Activated naive CD4-positive, alpha-beta T cell treated with anti-CD3 and anti-CD28 coated beads, Interleukin-2, amount 50 U/mL, for 16 hours (primary cell): ENCODE measurements at regions not wholly inside any gene's neighbourhood (a gene's known extent, or its start where the extent isn't known, plus 50 kb on each side); places are given as distances from the start of the nearest gene placed in this dataset.

Experiments
- DNase-seq: peaks from one replicate; pipeline ENCODE4 v3.0.0-alpha.2; 2020

DNA sequence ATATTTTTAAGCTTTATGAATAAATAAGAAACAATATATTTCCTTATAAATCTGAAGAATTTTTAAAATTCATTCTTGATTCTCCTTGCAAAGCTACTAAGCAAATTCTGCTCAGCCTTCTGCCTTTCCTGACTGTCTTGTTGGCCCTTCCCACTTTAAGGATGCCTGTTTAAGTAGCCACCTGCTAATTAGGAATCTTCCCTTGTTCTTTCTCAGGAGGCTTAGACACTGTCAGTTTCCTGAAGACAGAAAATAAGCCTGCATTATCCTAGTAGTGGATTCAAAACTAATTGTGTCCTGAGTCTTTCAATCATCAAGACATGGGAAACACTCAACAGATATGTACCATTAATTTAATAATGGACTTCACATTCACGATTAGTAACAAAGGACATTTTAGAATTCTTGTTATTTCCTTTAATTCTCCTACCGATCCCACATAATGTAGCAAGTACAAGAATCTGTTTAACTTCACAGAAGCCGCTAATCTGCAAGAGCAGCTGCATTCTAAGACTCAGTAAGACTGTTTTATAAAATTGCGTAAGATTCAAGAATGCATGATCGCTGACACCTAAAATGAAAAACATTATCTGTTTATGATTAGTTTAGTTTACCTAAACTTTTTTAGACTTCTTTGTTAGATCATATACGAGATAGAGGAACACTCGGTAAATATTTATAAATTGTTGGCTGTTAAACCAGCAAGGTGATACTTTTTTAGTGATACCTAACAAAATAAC is 445.4 kb upstream of the DSEL start:
- no peak for DNase-seq

DNA sequence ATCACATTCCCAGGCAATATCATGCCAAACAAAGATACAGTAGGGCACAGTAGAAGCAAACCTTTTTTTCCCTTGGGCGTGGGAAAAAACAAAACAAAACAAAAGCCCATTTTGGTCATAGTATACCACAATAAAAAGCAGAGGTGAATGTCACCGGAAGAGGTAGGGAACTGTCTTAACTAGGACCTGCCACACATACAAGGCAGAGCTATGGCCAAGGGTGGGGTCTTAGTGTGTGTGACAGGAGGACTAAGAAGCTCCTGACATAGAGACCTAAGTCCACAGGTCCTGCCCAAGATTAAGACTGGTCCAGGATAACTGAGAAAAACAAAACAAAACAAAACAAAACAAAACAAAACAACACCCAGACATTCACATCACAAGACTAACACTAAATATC is 441.2 kb upstream of the DSEL start:
- DNase-seq, result no peak

DNA sequence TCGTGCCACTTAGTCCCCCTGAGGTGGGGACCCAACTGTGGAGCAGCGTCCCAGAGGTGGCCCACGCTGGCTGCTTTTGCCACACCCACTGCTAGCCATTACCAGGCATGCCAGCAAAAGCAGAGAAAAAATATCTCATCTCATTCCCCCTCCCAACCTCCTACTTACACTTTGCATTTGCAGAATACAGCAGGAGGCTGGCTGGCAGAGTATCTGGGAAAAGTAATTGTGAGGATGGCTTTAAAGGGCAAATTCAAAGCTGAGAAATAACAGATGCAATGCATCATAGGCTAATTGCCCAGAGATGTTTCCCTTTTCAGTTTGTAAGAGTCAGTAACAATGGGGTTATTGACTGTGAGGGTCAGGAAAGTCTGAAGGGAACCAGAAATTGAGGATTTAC is 438.1 kb upstream of the DSEL start:
- no peak for DNase-seq

DNA sequence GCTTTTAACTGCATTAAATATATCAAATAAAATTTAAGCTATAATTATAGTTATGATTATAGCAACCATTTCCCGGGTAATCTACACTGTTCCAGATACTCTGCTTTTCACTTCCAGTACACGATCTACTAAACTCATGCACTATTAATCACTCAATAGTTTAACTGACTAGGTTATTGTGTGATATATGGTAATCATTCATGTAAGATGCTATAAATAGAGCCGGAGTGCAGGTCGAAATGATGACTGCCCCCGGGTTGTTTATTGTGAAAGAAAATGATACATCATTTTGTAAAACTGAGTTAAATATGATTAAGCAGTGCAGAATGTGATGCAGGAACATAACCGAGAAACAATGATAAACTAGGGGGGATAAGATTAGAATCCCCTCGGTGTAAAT is 434.6 kb upstream of the DSEL start:
- DNase-seq, result no peak

DNA sequence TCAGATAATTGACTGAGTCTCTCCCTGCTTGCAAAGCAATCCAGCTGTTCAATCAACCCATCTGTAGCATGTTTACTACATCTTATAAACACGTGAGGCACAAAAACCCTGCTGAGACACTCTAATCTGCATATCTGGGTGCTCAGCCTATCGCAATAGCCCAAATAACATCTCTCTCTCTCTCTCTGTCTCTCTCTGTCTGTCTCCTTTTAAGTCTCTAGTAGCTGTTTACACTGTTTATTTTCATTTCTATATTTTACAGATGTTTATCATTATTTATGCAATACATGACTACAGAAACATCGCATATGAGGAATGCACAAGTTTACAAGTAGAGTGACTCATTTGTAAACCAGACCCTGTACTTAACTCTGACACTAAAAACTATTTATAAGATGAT is 422.1 kb upstream of the DSEL start:
- DNase-seq, result no peak

DNA sequence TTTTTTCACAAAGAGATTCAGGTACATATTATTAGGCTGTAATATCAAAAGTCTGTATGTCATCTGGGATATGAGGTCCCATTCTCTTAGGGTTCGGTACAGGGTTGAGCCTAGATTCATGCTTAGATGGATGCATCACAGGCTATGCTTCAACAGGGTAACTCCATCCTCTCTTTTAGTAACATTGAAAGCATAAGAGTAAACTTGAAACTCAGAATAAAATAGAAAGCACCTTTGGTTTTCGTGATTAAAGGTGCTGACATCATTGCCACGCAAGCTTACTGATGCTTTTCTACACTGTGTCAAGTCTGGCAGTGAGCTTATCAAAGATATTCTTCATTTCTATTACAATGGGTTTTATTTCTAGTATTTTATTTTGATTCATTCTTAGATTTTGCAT is 419.1 kb upstream of the DSEL start:
- no peak for DNase-seq

DNA sequence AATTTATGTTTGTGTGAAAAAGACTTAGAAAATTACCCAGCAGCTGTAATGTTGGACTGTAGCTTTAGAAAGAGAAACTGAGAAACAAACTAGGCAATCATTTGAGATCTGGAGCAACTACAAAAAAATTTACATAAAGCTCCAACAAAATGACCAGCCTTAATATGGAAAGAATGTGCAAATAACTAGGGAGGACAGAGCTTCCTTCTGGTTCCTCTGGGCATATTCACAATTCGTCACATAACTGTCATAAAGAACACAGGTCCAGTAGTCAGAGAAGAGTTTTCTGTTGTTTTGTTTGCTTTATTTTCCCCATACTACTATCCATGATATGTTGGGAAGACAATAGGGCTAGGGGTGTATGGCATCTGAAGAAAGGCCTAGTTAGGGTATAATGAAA is 416.8 kb upstream of the DSEL start:
- no peak for DNase-seq

DNA sequence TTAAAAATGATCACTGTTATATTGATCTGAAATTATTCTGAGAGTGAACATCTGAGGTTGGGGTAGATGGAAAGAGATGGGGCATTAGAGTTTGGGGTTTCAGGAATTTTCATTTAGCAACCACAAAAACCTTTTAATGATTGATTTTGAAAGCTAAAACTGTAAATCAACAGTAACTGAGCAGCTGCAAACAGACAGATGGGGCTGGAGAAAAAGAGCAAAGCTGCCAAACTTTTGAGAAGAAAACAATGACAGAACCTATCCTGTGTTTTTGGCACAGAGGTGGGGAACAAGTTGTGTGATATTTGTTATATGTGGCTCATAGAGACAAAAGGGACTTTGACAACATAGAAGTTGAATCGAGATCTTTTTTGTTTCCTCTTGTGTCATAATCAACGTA is 415.8 kb upstream of the DSEL start:
- no peak for DNase-seq

DNA sequence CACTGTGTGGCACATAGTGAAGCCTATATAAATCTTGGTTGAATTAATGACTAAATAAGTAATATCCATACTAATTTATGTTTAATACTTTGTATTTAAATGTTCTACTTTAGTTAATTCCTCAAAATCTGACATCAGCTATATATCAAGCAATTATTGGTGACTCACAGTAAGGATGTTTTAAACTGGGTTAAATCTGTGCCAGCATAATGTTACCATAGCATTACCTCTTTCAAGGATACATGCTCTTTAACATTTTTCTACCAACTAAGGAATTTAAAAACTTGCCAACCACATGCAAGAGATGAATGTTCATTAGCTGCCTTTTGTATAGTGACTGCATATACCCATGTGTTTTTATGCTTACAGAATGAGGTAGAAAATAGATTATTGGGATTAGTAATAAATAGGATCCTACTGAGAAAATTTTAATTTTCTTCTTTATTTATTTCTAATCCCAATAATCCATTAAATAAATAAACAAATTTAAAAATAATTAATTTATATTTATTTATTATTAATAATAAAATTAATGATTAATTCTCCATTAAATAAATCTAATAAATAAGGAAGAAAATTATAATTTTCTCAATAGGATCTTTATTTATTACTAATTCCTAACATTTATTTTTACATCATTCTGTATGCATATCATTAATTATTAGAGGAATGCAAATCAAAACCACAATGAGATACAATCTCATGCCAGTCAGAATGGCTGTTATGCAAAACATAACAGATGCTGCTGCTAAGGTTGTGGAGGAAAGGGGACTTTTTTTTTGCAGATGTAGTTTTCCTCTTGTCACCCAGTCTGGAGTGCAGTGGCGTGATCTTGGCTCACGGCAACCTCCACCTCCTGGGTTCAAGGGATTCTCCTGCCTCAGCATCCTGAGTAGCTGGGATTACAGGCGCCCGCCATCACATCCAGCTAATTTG is 410.7 kb upstream of the DSEL start:
- DNase-seq, result no peak

DNA sequence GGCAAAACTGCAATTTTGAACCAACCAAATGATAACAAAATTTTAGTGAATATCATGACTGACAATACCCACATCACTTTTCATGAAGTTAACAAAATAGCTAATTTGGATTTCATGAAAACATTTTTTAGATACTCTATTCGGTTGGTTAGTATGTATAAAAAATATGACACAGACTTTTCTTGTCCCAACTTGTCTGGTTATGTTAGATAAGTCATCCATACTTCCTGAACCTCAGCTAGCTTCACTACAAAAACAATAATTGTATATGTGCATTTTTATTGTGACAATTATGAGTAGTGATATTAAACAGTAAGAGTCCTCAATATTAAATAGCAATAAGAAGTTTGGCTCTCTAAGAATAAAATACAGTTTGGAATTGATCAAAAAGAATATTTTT is 408.1 kb upstream of the DSEL start:
- DNase-seq, result no peak

DNA sequence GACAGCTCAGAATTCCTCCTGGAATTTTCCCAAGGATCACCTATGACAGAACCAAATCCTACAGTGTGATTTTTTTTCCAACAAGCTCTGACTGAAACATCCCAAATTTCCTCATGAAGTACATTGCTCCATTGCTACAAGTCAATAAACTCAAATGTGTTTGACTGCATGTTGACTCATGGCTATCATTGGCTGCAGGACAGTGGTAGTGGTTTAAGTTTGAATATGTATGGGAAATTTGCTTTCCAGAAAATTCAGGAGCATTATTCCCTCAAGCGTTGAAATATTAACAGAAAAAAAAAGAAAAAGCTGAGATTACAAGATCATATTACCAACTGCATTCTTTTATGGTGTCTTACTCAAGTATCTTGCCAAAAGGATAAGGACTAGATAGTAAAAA is 402.8 kb upstream of the DSEL start:
- DNase-seq, result no peak

DNA sequence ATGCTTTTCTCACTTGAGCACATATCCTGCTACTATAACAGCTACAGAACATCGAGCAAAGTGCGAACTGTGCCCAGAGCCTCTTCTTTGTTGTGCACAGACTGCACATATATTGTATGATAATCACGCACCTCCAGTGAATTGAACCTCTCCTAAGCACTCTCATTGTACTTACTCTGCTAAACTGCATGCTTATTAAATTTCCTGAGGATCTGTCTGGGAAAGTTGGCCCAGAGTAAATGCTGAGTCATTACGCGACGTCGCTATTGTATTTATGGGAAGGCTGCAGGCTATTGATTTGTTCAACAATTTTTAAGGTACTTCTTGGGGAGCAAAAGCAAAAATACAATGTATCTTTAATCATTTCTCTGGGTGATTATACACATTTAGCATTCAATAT is 399.6 kb upstream of the DSEL start:
- no peak for DNase-seq

DNA sequence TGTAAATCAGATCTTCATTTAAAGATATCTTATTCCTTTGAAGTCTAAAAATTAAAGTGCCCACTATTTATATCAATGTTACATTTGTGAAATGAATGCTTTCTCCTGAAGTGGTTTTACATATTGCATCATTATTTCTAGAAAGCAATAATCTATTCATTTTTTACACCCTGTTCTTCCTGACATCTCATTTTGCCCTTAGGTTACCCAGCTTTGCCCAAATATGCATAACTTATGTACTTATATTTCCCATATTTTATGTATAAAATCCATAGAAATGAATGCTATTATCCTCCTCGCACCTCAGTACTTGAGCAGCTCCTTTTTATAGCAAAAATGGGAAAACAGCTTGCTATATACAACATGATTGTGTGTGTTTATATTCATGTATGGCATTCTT is 396.5 kb upstream of the DSEL start:
- no peak for DNase-seq

DNA sequence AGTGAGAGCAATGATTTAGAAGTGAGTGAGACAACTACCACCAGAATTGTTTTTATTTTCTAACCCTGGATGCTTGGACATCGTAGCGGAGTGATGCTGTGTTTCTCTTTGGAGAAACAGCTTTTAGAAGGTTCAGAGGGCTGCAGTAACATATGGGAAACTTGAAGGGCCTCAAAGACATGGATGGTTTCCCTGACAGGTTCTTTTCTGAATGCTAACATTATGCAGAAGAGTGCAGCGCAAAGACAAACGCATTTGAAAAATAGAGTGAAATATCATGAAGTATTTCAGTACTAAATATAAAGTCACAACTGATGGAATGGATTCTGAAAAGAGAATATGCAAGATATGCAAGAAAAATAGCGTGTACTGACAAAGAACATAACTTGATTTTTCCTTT is 385.1 kb upstream of the DSEL start:
- DNase-seq, result no peak

DNA sequence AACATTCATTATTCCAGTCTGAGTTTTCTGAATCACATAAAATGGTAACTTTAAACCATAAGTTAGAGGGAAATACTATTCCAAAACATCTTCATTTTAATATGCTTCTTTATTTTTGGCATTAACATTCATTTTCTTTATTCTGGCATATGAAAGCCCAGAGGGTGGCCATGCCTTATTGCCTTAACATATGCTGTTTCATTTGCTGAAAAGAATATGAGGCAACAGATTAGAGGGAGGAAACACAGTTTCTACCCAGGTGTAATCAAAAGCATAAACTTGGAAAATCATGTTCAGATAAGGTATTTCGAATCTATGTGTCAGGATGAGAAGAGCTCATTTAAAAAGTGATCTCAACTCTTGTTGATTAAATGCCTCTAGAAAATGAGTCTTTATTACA is 379.9 kb upstream of the DSEL start:
- no peak for DNase-seq

DNA sequence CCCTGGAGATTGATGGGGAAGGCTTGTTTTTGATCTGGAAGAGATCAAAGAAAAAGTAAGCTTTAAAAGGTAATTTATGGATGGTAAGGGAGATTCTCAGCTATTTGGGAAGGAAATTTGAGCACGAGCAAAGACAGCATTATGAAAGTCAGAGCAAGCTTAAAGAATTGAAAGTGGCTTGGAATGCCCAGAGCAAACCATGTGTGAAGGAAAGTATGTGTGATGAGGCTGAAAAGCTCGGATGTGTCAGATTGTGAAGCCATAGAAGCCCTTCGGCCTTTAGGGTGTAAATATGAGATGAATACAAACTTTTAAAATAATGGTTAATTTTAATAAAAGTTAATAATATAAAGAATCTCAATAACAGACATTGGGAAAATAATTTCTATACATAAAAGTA is 377.4 kb upstream of the DSEL start:
- no peak for DNase-seq

DNA sequence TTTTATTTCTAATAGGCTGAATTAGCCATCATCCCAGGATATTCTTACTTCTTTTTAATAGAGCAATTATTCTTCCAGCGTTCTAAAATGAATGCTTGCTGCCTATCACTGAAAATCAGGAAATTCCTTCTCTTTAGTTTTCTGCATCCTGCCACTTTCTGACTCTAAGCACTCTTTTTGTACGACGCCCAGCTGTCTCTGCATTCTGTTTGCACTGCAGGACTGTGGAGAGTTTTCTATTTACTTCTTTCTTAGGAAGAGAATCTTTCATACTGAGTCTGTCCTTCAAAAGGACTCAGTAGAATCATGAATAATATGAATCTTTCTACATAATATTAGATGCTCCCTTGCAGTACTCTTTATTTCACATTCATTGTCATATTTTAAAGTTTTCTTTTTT is 360.4 kb upstream of the DSEL start:
- DNase-seq, result no peak

DNA sequence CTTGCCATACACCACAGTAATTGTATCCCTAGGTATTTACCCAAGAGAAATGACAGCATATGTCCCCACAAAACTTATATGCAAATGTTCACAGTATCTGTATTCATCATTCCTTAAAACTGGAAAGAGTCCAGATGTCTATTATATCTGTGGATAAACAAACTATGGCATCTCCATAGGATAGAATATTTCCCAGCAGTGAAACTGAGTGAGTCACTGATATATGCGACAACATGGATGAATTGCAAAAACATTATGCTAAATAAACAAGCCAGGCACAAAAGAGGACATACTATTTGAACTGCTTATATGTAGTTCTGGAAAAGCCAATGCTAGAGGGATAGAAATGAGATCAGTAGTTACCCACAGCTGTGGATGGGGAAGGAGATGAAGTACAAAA is 359.4 kb upstream of the DSEL start:
- no peak for DNase-seq

DNA sequence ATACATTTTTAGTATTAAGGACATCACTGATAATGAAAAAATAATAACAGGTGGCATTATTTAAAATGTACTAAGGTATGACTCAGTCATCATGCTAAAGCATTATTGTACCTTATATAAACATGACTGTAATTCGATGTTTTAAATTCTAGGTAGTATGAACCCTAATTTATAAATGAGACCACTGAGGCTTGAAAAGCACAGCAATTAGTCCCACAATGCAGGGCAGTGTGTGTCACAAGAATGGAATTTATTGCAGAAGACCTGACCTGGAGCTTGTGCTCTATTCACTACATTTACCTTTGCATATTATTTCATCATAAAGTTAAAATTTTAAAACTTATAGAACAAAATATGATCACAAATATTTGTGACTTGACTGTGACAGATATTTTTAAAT is 358.5 kb upstream of the DSEL start:
- DNase-seq, result no peak

DNA sequence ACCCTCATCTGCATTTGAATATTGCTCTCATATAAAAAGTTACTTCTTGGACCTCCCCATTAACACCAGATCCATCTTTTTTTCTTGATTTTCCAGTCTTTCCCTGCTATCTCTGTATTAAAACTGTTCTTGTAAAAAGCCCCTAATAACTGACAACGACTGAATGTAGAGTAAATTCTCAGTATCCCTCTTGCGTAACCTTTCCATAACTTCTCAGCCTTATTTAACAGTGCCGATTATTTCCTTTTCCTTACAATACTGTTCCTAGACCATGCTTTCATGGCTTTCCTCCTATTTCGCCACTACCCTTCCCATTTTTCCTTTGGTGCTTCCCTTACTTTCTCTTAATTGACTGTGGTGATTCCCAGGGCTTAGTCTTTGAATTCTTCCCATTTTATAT is 348.9 kb upstream of the DSEL start:
- no peak for DNase-seq

DNA sequence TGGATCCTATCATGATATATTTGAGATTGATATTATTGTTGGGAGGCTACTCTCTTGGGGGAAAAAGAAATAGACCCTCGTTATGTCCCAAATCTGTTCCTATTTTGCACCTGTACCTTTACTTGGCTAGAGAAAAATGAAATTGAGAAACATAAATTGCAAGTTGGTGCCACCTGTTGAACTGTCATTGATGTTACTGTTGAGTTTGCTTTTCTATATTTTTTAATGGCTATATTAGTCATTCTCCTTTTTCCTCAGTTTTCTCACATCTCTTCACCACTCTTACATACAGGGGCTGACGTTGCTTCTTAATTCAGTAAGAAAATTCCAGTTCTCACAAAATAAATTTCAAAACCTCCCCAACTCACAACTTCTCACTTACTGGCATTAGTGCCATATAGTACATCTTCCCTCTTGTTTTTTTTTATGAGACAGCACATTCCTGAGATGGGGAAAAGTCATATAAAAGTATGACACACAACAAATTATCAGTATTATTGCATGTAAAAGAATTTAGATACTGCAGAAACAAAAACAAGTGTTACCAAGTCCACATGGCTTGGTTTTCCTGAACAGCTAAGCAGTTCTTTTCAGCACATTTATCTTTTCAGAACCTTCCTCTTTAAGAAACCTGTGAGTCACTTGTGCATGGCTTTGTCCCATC is 348.3 kb upstream of the DSEL start:
- no peak for DNase-seq

DNA sequence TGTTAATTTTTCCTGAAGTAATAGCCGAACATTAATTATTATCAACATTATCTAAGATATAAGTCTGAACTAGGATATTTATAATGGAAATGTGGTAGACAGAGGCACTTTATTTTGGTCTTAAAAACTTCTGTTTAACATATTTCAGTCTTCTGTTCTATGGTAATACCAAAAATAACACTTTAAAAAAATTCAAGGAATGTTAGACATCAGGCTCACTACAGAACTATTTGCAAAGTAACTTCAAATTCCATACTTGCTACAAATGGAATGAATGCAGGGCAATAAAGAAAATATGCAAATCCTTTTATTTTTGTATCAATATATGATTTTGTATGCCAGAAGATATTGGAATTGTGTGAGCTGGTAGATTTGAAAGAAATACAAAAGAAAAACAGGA is 345.5 kb upstream of the DSEL start:
- DNase-seq, result no peak

DNA sequence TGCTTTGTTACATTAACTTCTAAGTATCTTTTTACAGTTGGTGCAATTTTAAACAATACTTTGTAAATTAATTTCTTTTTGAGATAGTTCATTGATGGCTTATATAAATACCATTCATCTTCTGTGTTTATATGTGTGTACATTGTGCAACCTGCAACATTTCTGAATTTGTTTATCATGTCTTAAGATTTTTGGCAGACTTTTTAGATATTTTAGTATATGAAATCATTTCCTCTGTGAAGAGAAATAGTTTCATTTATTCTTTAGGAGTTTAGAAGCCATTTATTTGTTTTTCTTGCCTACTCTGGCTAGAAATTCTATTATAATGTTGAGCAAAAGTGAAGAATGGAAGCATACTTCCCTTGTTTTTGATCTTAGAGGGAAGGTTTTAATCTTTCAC is 337.8 kb upstream of the DSEL start:
- DNase-seq, result no peak
